Urinary bladder (tissue), 3 donors: ENCODE measurements at regions not wholly inside any gene's neighbourhood (a gene's known extent, or its start where the extent isn't known, plus 50 kb on each side); places are given as distances from the start of the nearest gene placed in this dataset.

Experiments used
- DNase-seq: peaks from one replicate; pipeline ENCODE4 v3.0.0-alpha.2; 2015; ENCODE audit errors: extremely low spot score
- H3K27ac ChIP-seq: one replicate; pipeline ENCODE4 v1.5.1; 2013; ENCODE audit warnings: low read depth, mild to moderate bottlenecking, moderate library complexity
- H3K36me3 ChIP-seq: one replicate; pipeline ENCODE4 v1.6.1; 2013; ENCODE audit warnings: mild to moderate bottlenecking, moderate library complexity; ENCODE audit not compliant: insufficient read depth
- H3K4me1 ChIP-seq: one replicate; pipeline ENCODE4 v1.6.1; 2013; ENCODE audit warnings: mild to moderate bottlenecking, moderate library complexity; ENCODE audit not compliant: insufficient read depth
- H3K4me3 ChIP-seq: one replicate; pipeline ENCODE4 v1.5.1; 2013; ENCODE audit warnings: low read depth, low read length
- WGBS: extraction: QIAGEN DNeasy Blood & Tissue Kit; methylation state at CpG from one replicate; pipeline ENCODE4 v1.1.7; 2013; 5-methylcytosine and 5-hydroxymethylcytosine counted together
- donor health status: healthy with polysubstance abuse.
- donor health status: healthy.

GRCh38 chr3:72370947-72371346, 477.3 kb downstream of the SHQ1 start:
- H3K4me3 ChIP-seq, result no peak overlapping the region
- WGBS, result 85% methylated on average over 11 of the region's 11 CpGs
- H3K36me3 ChIP-seq, result no peaks in the 10 kb centered on the region
- DNase-seq, result no peak
- no peaks in the 10 kb centered on the region for H3K4me1 ChIP-seq
- H3K27ac ChIP-seq, result no peak overlapping the region

GRCh38 chr3:72369681-72370080, 478.6 kb downstream of the SHQ1 start:
- H3K4me1 ChIP-seq, result no peaks in the 10 kb centered on the region
- 95% methylated on average over 6 of the region's 6 CpGs for WGBS
- H3K36me3 ChIP-seq, result no peaks in the 10 kb centered on the region
- no peak overlapping the region for H3K27ac ChIP-seq
- H3K4me3 ChIP-seq, result no peak overlapping the region
- no peak for DNase-seq

- 90% methylated on average over 12 of the region's 12 CpGs for WGBS
Measured at GRCh38 chr3:72368331-72368975, 479.8 kb downstream of the SHQ1 start.

GRCh38 chr3:72361990-72362389, 486.3 kb downstream of the SHQ1 start:
- Histone ChIP-seq H3K4me1 (no peaks in the 10 kb centered on the region), H3K27ac (no peak overlapping the region), H3K4me3 (no peak overlapping the region), H3K36me3 (no peaks in the 10 kb centered on the region)
- 85% methylated on average over 2 of the region's 2 CpGs for WGBS
- DNase-seq, result no peak

More at GRCh38 chr3:72368331-72368975, 479.8 kb downstream of the SHQ1 start:
- Histone ChIP-seq H3K36me3 (no peaks in the 10 kb centered on the region), H3K4me3 (no peak overlapping the region), H3K4me1 (no peaks in the 10 kb centered on the region), H3K27ac (no peak overlapping the region)
- no peak for DNase-seq

- WGBS, result 86% methylated on average over 1 of the region's 1 CpG
- H3K4me1 ChIP-seq, result no peaks in the 10 kb centered on the region
- no peak overlapping the region for H3K27ac ChIP-seq
- DNase-seq, result no peak
- H3K36me3 ChIP-seq, result no peaks in the 10 kb centered on the region
- no peak overlapping the region for H3K4me3 ChIP-seq
Measured at GRCh38 chr3:72359743-72360142, 488.5 kb downstream of the SHQ1 start.

GRCh38 chr3:72355168-72355567, 493.1 kb downstream of the SHQ1 start:
- DNase-seq, result no peak
- Histone ChIP-seq H3K36me3 (no peaks in the 10 kb centered on the region), H3K27ac (no peak overlapping the region), H3K4me1 (no peaks in the 10 kb centered on the region), H3K4me3 (no peak overlapping the region)

- no peak for DNase-seq
- Histone ChIP-seq H3K27ac (no peak overlapping the region), H3K4me3 (no peak overlapping the region), H3K36me3 (no peaks in the 10 kb centered on the region), H3K4me1 (no peaks in the 10 kb centered on the region)
- WGBS, result 98% methylated on average over 1 of the region's 1 CpG
Measured at GRCh38 chr3:72354486-72354885, 493.8 kb downstream of the SHQ1 start.

GRCh38 chr3:72353236-72354128, 494.8 kb downstream of the SHQ1 start:
- no peak overlapping the region for H3K27ac ChIP-seq
- WGBS, result 78% methylated on average over 18 of the region's 18 CpGs
- no peak for DNase-seq

GRCh38 chr3:72352176-72352575, 496.1 kb downstream of the SHQ1 start:
- DNase-seq, result no peak
- Histone ChIP-seq H3K4me3 (no peak overlapping the region), H3K4me1 (no peaks in the 10 kb centered on the region), H3K27ac (no peak overlapping the region), H3K36me3 (no peaks in the 10 kb centered on the region)
- WGBS, result 92% methylated on average over 5 of the region's 5 CpGs

More at GRCh38 chr3:72353236-72354128, 494.8 kb downstream of the SHQ1 start:
- Histone ChIP-seq H3K36me3 (no peaks in the 10 kb centered on the region), H3K4me3 (no peak overlapping the region), H3K4me1 (no peaks in the 10 kb centered on the region)

GRCh38 chr3:72351536-72351935, 496.7 kb downstream of the SHQ1 start:
- H3K4me3 ChIP-seq, result no peak overlapping the region
- H3K4me1 ChIP-seq, result no peaks in the 10 kb centered on the region
- no peak overlapping the region for H3K27ac ChIP-seq
- DNase-seq, result no peak
- H3K36me3 ChIP-seq, result no peaks in the 10 kb centered on the region
- WGBS, result 93% methylated on average over 9 of the region's 9 CpGs

GRCh38 chr3:72350761-72351505, 497.3 kb downstream of the SHQ1 start:
- no peak overlapping the region for H3K27ac ChIP-seq
- WGBS, result 86% methylated on average over 15 of the region's 15 CpGs
- H3K4me1 ChIP-seq, result no peaks in the 10 kb centered on the region
- no peaks in the 10 kb centered on the region for H3K36me3 ChIP-seq
- DNase-seq, result no peak
- H3K4me3 ChIP-seq, result no peak overlapping the region

GRCh38 chr3:72348357-72348756, 499.9 kb downstream of the SHQ1 start:
- H3K4me1 ChIP-seq, result no peaks in the 10 kb centered on the region
- DNase-seq, result no peak
- H3K4me3 ChIP-seq, result no peak overlapping the region
- no peak overlapping the region for H3K27ac ChIP-seq
- H3K36me3 ChIP-seq, result no peaks in the 10 kb centered on the region

- 31% methylated on average over 20 of the region's 20 CpGs for WGBS
- no peak overlapping the region for H3K27ac ChIP-seq
- H3K4me3 ChIP-seq, result no peak overlapping the region
- H3K36me3 ChIP-seq, result no peaks in the 10 kb centered on the region
- DNase-seq, result no peak
- H3K4me1 ChIP-seq, result no peaks in the 10 kb centered on the region
Measured at GRCh38 chr3:72347819-72348319, 500.4 kb downstream of the SHQ1 start.
